GM12872 (cell line): ENCODE measurements at regions not wholly inside any gene's neighbourhood (a gene's known extent, or its start where the extent isn't known, plus 50 kb on each side); places are given as distances from the start of the nearest gene placed in this dataset.
A peak's percentile ranks its signal among the peaks of the same experiment; 100 is the strongest.

Experiments used
- TF ChIP-seq, protein P1 (sequence below): IDR thresholded peaks from 3 replicates; pipeline ENCODE4 v1.5.1; 2011; ENCODE audit warnings: low read depth, mild to moderate bottlenecking, low read length, moderate library complexity; ENCODE audit not compliant: insufficient read depth

DNA sequence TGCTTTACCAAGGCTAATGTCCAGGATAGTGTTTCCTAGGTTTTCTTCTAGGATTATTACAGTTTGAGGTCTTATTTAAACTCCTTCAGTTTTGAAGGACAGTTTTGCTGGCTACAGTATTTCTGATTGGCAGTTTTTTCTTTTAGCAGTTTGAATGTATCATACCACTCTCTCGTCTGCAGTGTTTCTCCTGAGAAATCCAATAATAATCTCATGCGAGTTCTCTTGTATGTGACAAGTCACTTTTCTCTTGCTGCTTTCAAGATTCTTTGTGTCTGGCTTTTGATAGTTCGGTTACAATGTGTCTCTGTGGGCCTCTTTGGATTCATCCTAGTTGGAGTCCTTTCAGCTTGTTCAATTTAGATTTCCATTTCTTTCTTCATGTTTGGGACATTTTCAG is 53.0 kb upstream of the EHHADH start:
- TF ChIP-seq, protein P1, sequence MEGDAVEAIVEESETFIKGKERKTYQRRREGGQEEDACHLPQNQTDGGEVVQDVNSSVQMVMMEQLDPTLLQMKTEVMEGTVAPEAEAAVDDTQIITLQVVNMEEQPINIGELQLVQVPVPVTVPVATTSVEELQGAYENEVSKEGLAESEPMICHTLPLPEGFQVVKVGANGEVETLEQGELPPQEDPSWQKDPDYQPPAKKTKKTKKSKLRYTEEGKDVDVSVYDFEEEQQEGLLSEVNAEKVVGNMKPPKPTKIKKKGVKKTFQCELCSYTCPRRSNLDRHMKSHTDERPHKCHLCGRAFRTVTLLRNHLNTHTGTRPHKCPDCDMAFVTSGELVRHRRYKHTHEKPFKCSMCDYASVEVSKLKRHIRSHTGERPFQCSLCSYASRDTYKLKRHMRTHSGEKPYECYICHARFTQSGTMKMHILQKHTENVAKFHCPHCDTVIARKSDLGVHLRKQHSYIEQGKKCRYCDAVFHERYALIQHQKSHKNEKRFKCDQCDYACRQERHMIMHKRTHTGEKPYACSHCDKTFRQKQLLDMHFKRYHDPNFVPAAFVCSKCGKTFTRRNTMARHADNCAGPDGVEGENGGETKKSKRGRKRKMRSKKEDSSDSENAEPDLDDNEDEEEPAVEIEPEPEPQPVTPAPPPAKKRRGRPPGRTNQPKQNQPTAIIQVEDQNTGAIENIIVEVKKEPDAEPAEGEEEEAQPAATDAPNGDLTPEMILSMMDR, result no peak

DNA sequence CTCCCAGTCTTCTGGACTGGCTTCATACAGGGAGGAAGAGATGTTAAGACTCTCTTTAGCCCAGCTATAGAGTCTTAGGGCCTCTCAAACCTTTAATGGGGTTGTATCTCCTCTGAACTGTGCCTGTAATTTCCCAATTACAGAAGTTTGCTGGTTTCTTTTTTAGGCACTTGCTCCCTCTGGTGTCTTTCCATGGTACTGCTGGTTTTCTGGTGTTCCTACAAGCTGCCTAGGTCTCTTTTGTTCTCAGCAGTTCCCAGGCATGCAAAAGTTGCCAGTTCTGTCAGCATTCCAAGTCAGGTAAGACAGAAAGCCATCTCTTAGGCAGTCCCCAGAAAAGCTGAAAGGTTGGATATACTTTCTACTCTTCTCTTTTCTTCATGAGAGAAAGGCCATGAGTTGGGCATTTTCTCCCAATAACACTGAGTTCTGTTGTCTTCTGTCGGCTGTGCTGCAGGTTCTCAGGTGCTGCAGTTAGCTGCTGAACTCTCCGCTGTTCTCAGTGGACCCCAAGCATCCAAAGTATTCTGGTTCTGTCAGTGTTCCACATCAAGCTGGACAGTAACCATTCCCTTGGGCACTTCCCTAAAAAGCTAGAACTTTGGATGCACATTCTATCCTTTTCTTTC is 54.4 kb upstream of the EHHADH start:
- TF ChIP-seq, protein P1, result peak; percentile 88

DNA sequence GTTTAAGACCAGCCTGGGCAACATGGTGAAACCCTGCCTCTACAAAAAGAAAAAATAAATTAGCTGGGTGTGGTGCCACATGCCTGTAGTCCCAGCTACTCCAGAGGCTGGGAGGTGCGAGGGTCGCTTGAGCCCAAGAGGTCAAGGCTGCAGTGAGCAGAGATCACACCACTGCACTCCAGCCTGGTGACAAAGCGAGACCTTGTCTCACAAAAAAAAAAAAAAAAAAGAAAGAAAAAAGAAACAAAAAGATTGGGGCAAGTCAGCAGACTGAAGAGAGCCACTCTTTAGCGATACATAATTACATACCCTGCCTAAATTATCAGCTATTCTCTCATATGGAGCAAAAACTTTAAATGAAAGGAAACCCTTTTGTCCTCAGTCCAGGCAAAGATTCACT is 53.6 kb upstream of the MAP3K13 start:
- TF ChIP-seq, protein P1, result no peak

DNA sequence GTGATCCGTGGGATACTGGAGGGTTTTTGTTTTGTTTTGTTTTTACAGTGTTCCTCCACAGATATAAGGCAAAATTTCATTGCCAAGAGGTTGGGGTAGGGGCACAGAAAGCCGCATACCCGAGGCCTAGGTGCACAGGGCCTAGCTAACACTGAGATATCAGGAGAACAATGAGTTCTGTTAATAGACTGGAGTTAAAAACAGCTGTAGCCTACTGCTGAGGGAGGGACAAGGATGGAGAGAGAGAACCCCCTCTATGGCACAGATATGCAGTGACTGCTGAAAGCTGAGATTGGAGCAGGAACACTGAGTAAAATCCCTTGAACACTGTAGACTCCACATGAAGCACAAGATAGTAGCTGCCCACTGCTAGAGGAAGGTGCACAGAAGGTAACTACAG is 53.1 kb upstream of the MAP3K13 start:
- TF ChIP-seq, protein P1, result no peak

DNA sequence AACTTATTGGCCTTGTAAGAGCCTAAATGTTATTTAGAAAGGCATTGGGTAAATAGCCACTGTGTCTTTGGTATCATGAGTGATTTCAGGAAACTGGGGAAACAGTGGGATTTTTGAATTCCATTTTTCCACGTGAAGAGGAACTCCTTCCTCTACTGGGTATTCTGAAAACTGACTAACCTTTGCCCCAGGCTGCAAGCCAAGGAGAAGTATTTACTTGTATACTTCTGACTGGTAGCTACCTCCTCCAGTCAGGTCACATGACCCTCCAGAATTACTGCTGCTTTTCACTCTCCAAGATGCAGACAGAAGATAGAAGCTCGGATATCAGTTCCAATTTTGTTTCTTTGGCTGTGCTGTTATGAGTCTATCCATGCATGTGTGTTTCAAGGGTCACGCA is 50.9 kb upstream of the MAP3K13 start:
- TF ChIP-seq, protein P1, result no peak
